Osteoblast (primary cell): ENCODE measurements at regions not wholly inside any gene's neighbourhood (a gene's known extent, or its start where the extent isn't known, plus 50 kb on each side); places are given as distances from the start of the nearest gene placed in this dataset.

Experiments
- DNase-seq: peaks from one replicate; pipeline ENCODE4 v3.0.0; 2011; ENCODE audit warnings: low spot score, mixed read lengths; ENCODE audit not compliant: insufficient read length; ENCODE audit errors: missing footprints
- H2AFZ ChIP-seq: 2 replicates; pipeline ENCODE4 v1.6.0; 2011; ENCODE audit warnings: mild to moderate bottlenecking, low read length
- H3K27ac ChIP-seq: 2 replicates; pipeline ENCODE4 v1.5.1; 2011; ENCODE audit warnings: mild to moderate bottlenecking, low read depth, low read length, moderate library complexity
- H3K27me3 ChIP-seq: 2 replicates; pipeline ENCODE4 v1.6.0; 2012; ENCODE audit warnings: mild to moderate bottlenecking, control low read depth, inconsistent platforms, low read length, moderate library complexity; ENCODE audit not compliant: insufficient read depth
- H3K36me3 ChIP-seq: 2 replicates; pipeline ENCODE4 v1.5.1; 2011; ENCODE audit warnings: mild to moderate bottlenecking, low read length, control low read depth, moderate library complexity; ENCODE audit not compliant: insufficient read depth
- H3K4me1 ChIP-seq: 2 replicates; pipeline ENCODE4 v1.5.1; 2011; ENCODE audit warnings: mild to moderate bottlenecking, low read length, control low read depth, moderate library complexity; ENCODE audit not compliant: insufficient read depth
- H3K4me2 ChIP-seq: 2 replicates; pipeline ENCODE4 v1.6.0; 2011; ENCODE audit warnings: mild to moderate bottlenecking, low read length; ENCODE audit not compliant: insufficient read depth
- H3K4me3 ChIP-seq: fragments of 200-600 bp; sonication (generic); 3 replicates; pipeline ENCODE4 v1.5.1; 2012; ENCODE audit warnings: mild to moderate bottlenecking, low read length, inconsistent platforms; ENCODE audit not compliant: insufficient read depth
- H3K79me2 ChIP-seq: 2 replicates; pipeline ENCODE4 v1.6.0; 2012; ENCODE audit warnings: mild to moderate bottlenecking, low read length, control low read depth, inconsistent platforms; ENCODE audit not compliant: insufficient read depth
- H3K9me3 ChIP-seq: 2 replicates; pipeline ENCODE4 v1.5.1; 2011; ENCODE audit warnings: low read depth, low read length, control low read depth
- H4K20me1 ChIP-seq: 2 replicates; pipeline ENCODE4 v1.6.0; 2012; ENCODE audit warnings: mild to moderate bottlenecking, low read length, control low read depth; ENCODE audit not compliant: insufficient read depth
- CTCF ChIP-seq: IDR thresholded peaks from 2 replicates; pipeline ENCODE4 v1.5.1; 2011; ENCODE audit warnings: mild to moderate bottlenecking, low read depth, low read length, moderate library complexity; ENCODE audit errors: extremely low read depth

DNA sequence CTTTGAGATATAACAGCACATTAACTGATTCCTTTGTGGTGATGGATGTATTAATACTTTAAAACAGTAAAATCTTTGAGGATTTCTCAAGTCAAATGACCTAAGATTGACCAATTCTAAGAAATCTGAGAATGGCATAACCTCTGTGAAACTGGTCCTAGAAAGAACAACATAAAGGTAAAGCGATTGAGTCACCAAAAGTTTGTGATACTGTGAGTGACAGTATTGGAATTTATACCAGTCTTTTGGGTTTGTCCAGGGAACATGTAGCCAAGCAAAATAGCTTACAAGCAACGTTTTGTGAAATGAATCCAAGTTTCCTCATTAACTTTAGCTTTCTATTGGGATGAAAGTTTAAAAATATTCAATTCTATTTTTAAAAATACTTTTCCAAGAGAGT lies 157.4 kb upstream of the TMEM196 start:
- Histone ChIP-seq H3K4me3 (no peak overlapping the region), H3K79me2 (no peaks in the 10 kb centered on the region), H4K20me1 (no peaks in the 10 kb centered on the region), H3K36me3 (no peaks in the 10 kb centered on the region), H3K4me1 (no peaks in the 10 kb centered on the region), H3K9me3 (no peaks in the 10 kb centered on the region), H3K27me3 (no peaks in the 10 kb centered on the region), H2AFZ (no peak overlapping the region), H3K27ac (no peak overlapping the region), H3K4me2 (no peak overlapping the region)
- no peak for TF ChIP-seq CTCF
- peak; percentile 55 for DNase-seq

DNA sequence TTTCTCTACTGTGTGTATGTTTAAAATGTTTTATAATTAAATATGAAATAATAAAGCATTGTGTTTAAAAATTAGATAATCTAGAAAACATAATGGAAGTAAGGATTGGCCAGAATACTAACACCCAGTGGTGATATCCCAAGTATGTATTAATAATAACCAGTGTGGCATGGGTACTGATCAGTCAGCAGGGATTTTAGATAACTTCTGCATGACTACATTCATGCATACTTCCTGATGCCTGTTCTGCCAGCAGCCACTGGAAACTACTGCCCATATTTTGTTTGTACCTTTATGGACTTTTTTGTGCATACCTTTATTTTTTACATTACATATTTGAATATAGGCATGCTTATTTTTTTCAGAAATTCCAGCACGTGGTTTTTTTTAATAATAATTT lies 156.6 kb upstream of the TMEM196 start:
- no peaks in the 10 kb centered on the region for H3K4me1 ChIP-seq
- H3K36me3 ChIP-seq = no peaks in the 10 kb centered on the region
- no peak for TF ChIP-seq CTCF

GRCh38 chr7:19928247-19928646 lies 154.8 kb upstream of the TMEM196 start:
- peak; percentile 61 for DNase-seq
- H3K4me1 ChIP-seq = no peaks in the 10 kb centered on the region
- no peak overlapping the region for H3K4me2 ChIP-seq
- H3K4me3 ChIP-seq = no peak overlapping the region
- no peaks in the 10 kb centered on the region for H3K79me2 ChIP-seq
- H4K20me1 ChIP-seq = no peaks in the 10 kb centered on the region
- TF ChIP-seq CTCF = no peak
- no peaks in the 10 kb centered on the region for H3K9me3 ChIP-seq
- no peaks in the 10 kb centered on the region for H3K36me3 ChIP-seq
- H2AFZ ChIP-seq = no peak overlapping the region
- no peak overlapping the region for H3K27ac ChIP-seq
- H3K27me3 ChIP-seq = no peaks in the 10 kb centered on the region

More for the DNA sequence above, 156.6 kb upstream of the TMEM196 start:
- H3K27me3 ChIP-seq = no peaks in the 10 kb centered on the region
- H4K20me1 ChIP-seq = no peaks in the 10 kb centered on the region
- DNase-seq = peak; percentile 82
- no peaks in the 10 kb centered on the region for H3K79me2 ChIP-seq
- no peak overlapping the region for H2AFZ ChIP-seq
- no peak overlapping the region for H3K27ac ChIP-seq
- no peak overlapping the region for H3K4me3 ChIP-seq
- H3K4me2 ChIP-seq = no peak overlapping the region
- H3K9me3 ChIP-seq = no peaks in the 10 kb centered on the region

DNA sequence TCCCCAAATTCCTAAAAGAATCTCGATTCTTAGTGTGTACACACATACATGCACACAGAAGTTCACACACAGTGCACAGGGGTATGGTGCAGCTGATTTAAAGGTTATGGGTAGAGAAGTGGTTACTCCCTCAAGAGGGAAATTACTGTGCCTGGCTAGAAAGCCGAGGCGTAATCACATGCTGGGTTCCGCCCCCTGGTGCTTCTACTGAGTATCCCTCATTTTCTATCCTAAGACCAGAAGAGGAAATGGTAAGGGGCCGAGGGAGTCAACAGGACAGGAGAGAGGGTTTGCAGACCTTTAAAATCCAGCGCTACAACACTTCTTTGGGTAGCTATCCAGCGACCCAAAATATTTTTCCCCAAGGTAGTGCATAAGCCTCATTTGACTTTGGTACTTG lies 147.3 kb upstream of the TMEM196 start:
- Histone ChIP-seq H4K20me1 (no peaks in the 10 kb centered on the region), H3K27me3 (no peaks in the 10 kb centered on the region), H3K9me3 (no peaks in the 10 kb centered on the region), H3K36me3 (no peaks in the 10 kb centered on the region), H3K79me2 (no peaks in the 10 kb centered on the region), H2AFZ (no peak overlapping the region), H3K4me1 (no peaks in the 10 kb centered on the region), H3K4me3 (no peak overlapping the region), H3K27ac (no peak overlapping the region), H3K4me2 (no peak overlapping the region)
- no peak for TF ChIP-seq CTCF
- DNase-seq = no peak
